ENCODE measurements at regions not wholly inside any gene's neighbourhood (a gene's known extent, or its start where the extent isn't known, plus 50 kb on each side); places are given as distances from the start of the nearest gene placed in this dataset.

GRCh38 chr17:13332207-13332606 is 269.5 kb downstream of the HS3ST3A1 start:
- DNase-seq (ENCODE audit: low spot score) = no peak
- Histone ChIP-seq H3K36me3 (replicated peaks in 1 of 2; ENCODE audit: control insufficient read depth in 2 of 2, insufficient read depth in 2 of 2, low read length in 2 of 2) (no peaks in the 10 kb centered on the region), H3K4me2 (ENCODE audit: insufficient read depth, low read length, poor library complexity, severe bottlenecking) (no peak overlapping the region), H3K27me3 (ENCODE audit: control insufficient read depth in 3 of 3, insufficient read depth in 3 of 3, low read depth in 1 of 3, low read length in 3 of 3) (peaks cover 0 to 2% (median 0%) of the 10 kb centered on the region in 3 experiments), H2AK5ac (ENCODE audit: low read depth, low read length) (no peak overlapping the region), H2BK12ac (ENCODE audit: low read length) (no peak overlapping the region), H3K9ac (ENCODE audit: low read depth, low read length, poor library complexity) (no peak overlapping the region), H2BK5ac (ENCODE audit: low read length) (no peak overlapping the region), H2BK120ac (ENCODE audit: low read depth, low read length) (no peak overlapping the region), H3K27ac (replicated peaks; ENCODE audit: low read length) (no peak overlapping the region), H3K4me3 (ENCODE audit: low read length in 2 of 2) (no peak overlapping the region), H3K18ac (ENCODE audit: low read length) (no peak overlapping the region), H4K8ac (ENCODE audit: low read depth, low read length) (no peak overlapping the region), H3K4ac (ENCODE audit: low read length) (no peak overlapping the region), H3K79me1 (ENCODE audit: low read depth, low read length) (no peaks in the 10 kb centered on the region), H3K9me3 (replicated peaks in 1 of 2; ENCODE audit: control insufficient read depth in 2 of 2, insufficient read depth in 1 of 2, low read depth in 1 of 2, low read length in 2 of 2) (no peaks in the 10 kb centered on the region), H3K23ac (ENCODE audit: low read depth, low read length, poor library complexity) (no peak overlapping the region), H3K14ac (ENCODE audit: low read length) (no peak overlapping the region), H2AFZ (ENCODE audit: low read length) (no peak overlapping the region), H2BK15ac (ENCODE audit: low read length) (no peak overlapping the region), H4K91ac (ENCODE audit: low read depth, low read length, poor library complexity) (no peak overlapping the region), H3K4me1 (ENCODE audit: control insufficient read depth in 2 of 2, insufficient read depth in 1 of 2, low read depth in 1 of 2, low read length in 2 of 2) (no peaks in the 10 kb centered on the region)
- no CpG with 5 or more reads among the region's 2 CpGs for WGBS, 2 donors (ENCODE audit: extremely low coverage in 2 of 2, insufficient read length in 2 of 2, insufficient replicate concordance in 1 of 2)

GRCh38 chr17:13329421-13329820 is 272.3 kb downstream of the HS3ST3A1 start:
- no peak overlapping the region for H3K9ac ChIP-seq (ENCODE audit: low read depth, low read length, poor library complexity)
- no peak overlapping the region for H4K91ac ChIP-seq (ENCODE audit: low read depth, low read length, poor library complexity)
- no peak overlapping the region for H3K14ac ChIP-seq (ENCODE audit: low read length)
- no peak overlapping the region for H2AK5ac ChIP-seq (ENCODE audit: low read depth, low read length)
- no peak overlapping the region for H2BK5ac ChIP-seq (ENCODE audit: low read length)
- H3K9me3 ChIP-seq (replicated peaks in 1 of 2; ENCODE audit: control insufficient read depth in 2 of 2, insufficient read depth in 1 of 2, low read depth in 1 of 2, low read length in 2 of 2) = no peaks in the 10 kb centered on the region
- H3K27ac ChIP-seq (replicated peaks; ENCODE audit: low read length) = no peak overlapping the region
- H3K4me3 ChIP-seq (ENCODE audit: low read length in 2 of 2) = no peak overlapping the region
- no peak overlapping the region for H2BK12ac ChIP-seq (ENCODE audit: low read length)
- H3K79me1 ChIP-seq (ENCODE audit: low read depth, low read length) = no peaks in the 10 kb centered on the region
- H3K4me2 ChIP-seq (ENCODE audit: insufficient read depth, low read length, poor library complexity, severe bottlenecking) = no peak overlapping the region
- no peak overlapping the region for H2BK15ac ChIP-seq (ENCODE audit: low read length)
- H2AFZ ChIP-seq (ENCODE audit: low read length) = no peak overlapping the region
- no peak overlapping the region for H3K18ac ChIP-seq (ENCODE audit: low read length)
- no peak overlapping the region for H3K4ac ChIP-seq (ENCODE audit: low read length)
- H2BK120ac ChIP-seq (ENCODE audit: low read depth, low read length) = no peak overlapping the region
- no peak for DNase-seq (ENCODE audit: low spot score)
- peaks cover 0 to 8% (median 0%) of the 10 kb centered on the region in 3 experiments for H3K27me3 ChIP-seq (ENCODE audit: control insufficient read depth in 3 of 3, insufficient read depth in 3 of 3, low read depth in 1 of 3, low read length in 3 of 3)
- H3K4me1 ChIP-seq (ENCODE audit: control insufficient read depth in 2 of 2, insufficient read depth in 1 of 2, low read depth in 1 of 2, low read length in 2 of 2) = no peaks in the 10 kb centered on the region
- no CpG with 5 or more reads among the region's 3 CpGs for WGBS, 2 donors (ENCODE audit: extremely low coverage in 2 of 2, insufficient read length in 2 of 2, insufficient replicate concordance in 1 of 2)
- no peak overlapping the region for H4K8ac ChIP-seq (ENCODE audit: low read depth, low read length)
- H3K23ac ChIP-seq (ENCODE audit: low read depth, low read length, poor library complexity) = no peak overlapping the region
- H3K36me3 ChIP-seq (replicated peaks in 1 of 2; ENCODE audit: control insufficient read depth in 2 of 2, insufficient read depth in 2 of 2, low read length in 2 of 2) = no peaks in the 10 kb centered on the region

- no peak overlapping the region for H2BK5ac ChIP-seq (ENCODE audit: low read length)
- H4K8ac ChIP-seq (ENCODE audit: low read depth, low read length) = no peak overlapping the region
- no peaks in the 10 kb centered on the region for H3K36me3 ChIP-seq (replicated peaks in 1 of 2; ENCODE audit: control insufficient read depth in 2 of 2, insufficient read depth in 2 of 2, low read length in 2 of 2)
- H3K9me3 ChIP-seq (replicated peaks in 1 of 2; ENCODE audit: control insufficient read depth in 2 of 2, insufficient read depth in 1 of 2, low read depth in 1 of 2, low read length in 2 of 2) = peaks cover 0 to 5% of the 10 kb centered on the region in 2 donors
- H3K9ac ChIP-seq (ENCODE audit: low read depth, low read length, poor library complexity) = no peak overlapping the region
- H3K4me3 ChIP-seq (ENCODE audit: low read length in 2 of 2) = no peak overlapping the region
- peaks cover 0 to 22% (median 0%) of the 10 kb centered on the region in 3 experiments for H3K27me3 ChIP-seq (ENCODE audit: control insufficient read depth in 3 of 3, insufficient read depth in 3 of 3, low read depth in 1 of 3, low read length in 3 of 3)
- no peak overlapping the region for H2AK5ac ChIP-seq (ENCODE audit: low read depth, low read length)
- H3K14ac ChIP-seq (ENCODE audit: low read length) = no peak overlapping the region
- no peak overlapping the region for H2BK15ac ChIP-seq (ENCODE audit: low read length)
- H3K4me1 ChIP-seq (ENCODE audit: control insufficient read depth in 2 of 2, insufficient read depth in 1 of 2, low read depth in 1 of 2, low read length in 2 of 2) = no peaks in the 10 kb centered on the region
- no peak overlapping the region for H2BK120ac ChIP-seq (ENCODE audit: low read depth, low read length)
- H3K79me1 ChIP-seq (ENCODE audit: low read depth, low read length) = no peaks in the 10 kb centered on the region
- H4K91ac ChIP-seq (ENCODE audit: low read depth, low read length, poor library complexity) = no peak overlapping the region
- H3K18ac ChIP-seq (ENCODE audit: low read length) = no peak overlapping the region
- DNase-seq (ENCODE audit: low spot score) = no peak
- no peak overlapping the region for H2BK12ac ChIP-seq (ENCODE audit: low read length)
- no peak overlapping the region for H3K27ac ChIP-seq (replicated peaks; ENCODE audit: low read length)
- H3K4me2 ChIP-seq (ENCODE audit: insufficient read depth, low read length, poor library complexity, severe bottlenecking) = no peak overlapping the region
- no peak overlapping the region for H3K23ac ChIP-seq (ENCODE audit: low read depth, low read length, poor library complexity)
- no peak overlapping the region for H3K4ac ChIP-seq (ENCODE audit: low read length)
- no peak overlapping the region for H2AFZ ChIP-seq (ENCODE audit: low read length)
These were observed 277.7 kb downstream of the HS3ST3A1 start for GRCh38 chr17:13323990-13324389.

GRCh38 chr17:13321951-13322701 is 279.6 kb downstream of the HS3ST3A1 start:
- no peak overlapping the region for H3K27ac ChIP-seq (replicated peaks; ENCODE audit: low read length)
- no peaks in the 10 kb centered on the region for H3K36me3 ChIP-seq (replicated peaks in 1 of 2; ENCODE audit: control insufficient read depth in 2 of 2, insufficient read depth in 2 of 2, low read length in 2 of 2)
- H3K27me3 ChIP-seq (ENCODE audit: control insufficient read depth in 3 of 3, insufficient read depth in 3 of 3, low read depth in 1 of 3, low read length in 3 of 3) = peaks cover 0 to 29% (median 0%) of the 10 kb centered on the region in 3 experiments
- no peak overlapping the region for H2AFZ ChIP-seq (ENCODE audit: low read length)
- H3K4me1 ChIP-seq (ENCODE audit: control insufficient read depth in 2 of 2, insufficient read depth in 1 of 2, low read depth in 1 of 2, low read length in 2 of 2) = no peaks in the 10 kb centered on the region
- H3K9me3 ChIP-seq (replicated peaks in 1 of 2; ENCODE audit: control insufficient read depth in 2 of 2, insufficient read depth in 1 of 2, low read depth in 1 of 2, low read length in 2 of 2) = peaks cover 0 to 5% of the 10 kb centered on the region in 2 donors
- H4K91ac ChIP-seq (ENCODE audit: low read depth, low read length, poor library complexity) = no peak overlapping the region
- no peak overlapping the region for H3K4me2 ChIP-seq (ENCODE audit: insufficient read depth, low read length, poor library complexity, severe bottlenecking)
- no peaks in the 10 kb centered on the region for H3K79me1 ChIP-seq (ENCODE audit: low read depth, low read length)
- no peak overlapping the region for H4K8ac ChIP-seq (ENCODE audit: low read depth, low read length)
- no peak overlapping the region for H3K4me3 ChIP-seq (ENCODE audit: low read length in 2 of 2)
- no peak overlapping the region for H3K18ac ChIP-seq (ENCODE audit: low read length)
- WGBS, 2 donors (ENCODE audit: extremely low coverage in 2 of 2, insufficient read length in 2 of 2, insufficient replicate concordance in 1 of 2) = no CpG with 5 or more reads among the region's 3 CpGs
- no peak overlapping the region for H3K9ac ChIP-seq (ENCODE audit: low read depth, low read length, poor library complexity)
- H3K23ac ChIP-seq (ENCODE audit: low read depth, low read length, poor library complexity) = no peak overlapping the region
- no peak overlapping the region for H2BK5ac ChIP-seq (ENCODE audit: low read length)
- H2BK12ac ChIP-seq (ENCODE audit: low read length) = no peak overlapping the region
- H3K14ac ChIP-seq (ENCODE audit: low read length) = no peak overlapping the region
- no peak overlapping the region for H2BK120ac ChIP-seq (ENCODE audit: low read depth, low read length)
- DNase-seq (ENCODE audit: low spot score) = no peak
- H3K4ac ChIP-seq (ENCODE audit: low read length) = no peak overlapping the region
- H2AK5ac ChIP-seq (ENCODE audit: low read depth, low read length) = no peak overlapping the region
- no peak overlapping the region for H2BK15ac ChIP-seq (ENCODE audit: low read length)

All from neuronal stem cell (in vitro differentiated cells).